IMR-90 (cell line): ENCODE measurements at regions not wholly inside any gene's neighbourhood (a gene's known extent, or its start where the extent isn't known, plus 50 kb on each side); places are given as distances from the start of the nearest gene placed in this dataset.

Experiments used
- ATAC-seq: fragments of 200-7000 bp; cut with Tn5 transposase; 2 replicates; pipeline ENCODE4 v1.9.1; 2020; ENCODE audit warnings: low read depth, mild to moderate bottlenecking, moderate library complexity
- BruUV-seq: library from RNA; stranded (reverse); fragments of 400-500 nt; replicated peaks from 2 replicates; lab custom pipeline; 2021; lab: Mats Ljungman, UMichigan
- CTCF ChIA-PET: fragments of 300-600 bp; formaldehyde crosslinking; extraction: SDS; loops from one replicate; lab custom pipeline; 2021; ENCODE audit warnings: antibody characterized with exemption; lab: Yijun Ruan, JAX
- POLR2A ChIA-PET: fragments of 300-600 bp; sonication (Branson Sonifier 250); formaldehyde crosslinking; loops from one replicate; lab custom pipeline; 2022; ENCODE audit warnings: antibody characterized with exemption; ENCODE audit not compliant: unreplicated experiment; lab: Charles Lee
- DNase-seq: peaks from one replicate; pipeline ENCODE4 v3.0.0; 2013
- H2AFZ ChIP-seq: replicated peaks from 2 replicates; pipeline ENCODE3; 2013; ENCODE audit warnings: low read length, mild to moderate bottlenecking; ENCODE audit not compliant: poor library complexity
- H2AK5ac ChIP-seq: 2 replicates; pipeline ENCODE4 v1.6.1; 2013; ENCODE audit warnings: low read depth, low read length, inconsistent platforms
- H2AK9ac ChIP-seq: replicated peaks from 2 replicates; pipeline ENCODE3; 2013; ENCODE audit warnings: mild to moderate bottlenecking, low read depth, low read length, moderate library complexity; ENCODE audit not compliant: poor library complexity
- H2BK120ac ChIP-seq: 2 replicates; pipeline ENCODE4 v1.6.1; 2013; ENCODE audit warnings: low read depth, low read length, inconsistent platforms
- H2BK15ac ChIP-seq: 3 replicates; pipeline ENCODE4 v1.6.1; 2013; ENCODE audit warnings: low read depth, low read length, inconsistent platforms
- H2BK20ac ChIP-seq: 2 replicates; pipeline ENCODE4 v1.6.1; 2013; ENCODE audit warnings: low read depth, mild to moderate bottlenecking, inconsistent platforms, low read length, moderate library complexity
- H2BK5ac ChIP-seq: 2 replicates; pipeline ENCODE4 v1.6.1; 2013; ENCODE audit warnings: mild to moderate bottlenecking, low read depth, low read length, inconsistent platforms; ENCODE audit not compliant: poor library complexity, severe bottlenecking
- H3K14ac ChIP-seq: replicated peaks from 2 replicates; pipeline ENCODE4 v1.6.1; 2013; ENCODE audit warnings: low read depth, low read length, inconsistent platforms
- H3K18ac ChIP-seq: 2 replicates; pipeline ENCODE4 v1.6.1; 2013; ENCODE audit warnings: low read depth, low read length, control low read depth
- H3K23ac ChIP-seq: 2 replicates; pipeline ENCODE4 v1.6.1; 2013; ENCODE audit warnings: low read depth, low read length, inconsistent platforms
- H3K27ac ChIP-seq: 2 replicates; pipeline ENCODE4 v1.5.1; 2013; ENCODE audit warnings: mild to moderate bottlenecking, control low read depth, low read length; ENCODE audit not compliant: insufficient read depth
- H3K27me3 ChIP-seq: 2 replicates; pipeline ENCODE4 v1.6.1; 2013; ENCODE audit warnings: low read length; ENCODE audit not compliant: control insufficient read depth, insufficient read depth
- H3K36me3 ChIP-seq: 2 replicates; pipeline ENCODE4 v1.6.1; 2013; ENCODE audit warnings: low read length, mixed read lengths; ENCODE audit not compliant: control insufficient read depth, insufficient read depth
- H3K4ac ChIP-seq: 2 replicates; pipeline ENCODE4 v1.6.1; 2013; ENCODE audit warnings: low read depth, low read length, inconsistent platforms
- H3K4me1 ChIP-seq: 2 replicates; pipeline ENCODE4 v1.6.1; 2013; ENCODE audit warnings: low read length, mixed read lengths; ENCODE audit not compliant: control insufficient read depth, insufficient read depth
- H3K4me2 ChIP-seq: 2 replicates; pipeline ENCODE4 v1.6.1; 2013; ENCODE audit warnings: low read depth, mild to moderate bottlenecking, control low read depth, low read length, moderate library complexity
- H3K4me3 ChIP-seq: 2 replicates; pipeline ENCODE4 v1.5.1; 2013; ENCODE audit warnings: low read depth, mild to moderate bottlenecking, control low read depth, low read length, moderate library complexity; ENCODE audit not compliant: insufficient read depth
- H3K56ac ChIP-seq: 2 replicates; pipeline ENCODE4 v1.6.1; 2013; ENCODE audit warnings: low read length, inconsistent platforms; ENCODE audit not compliant: insufficient read depth; ENCODE audit errors: extremely low read depth
- H3K79me1 ChIP-seq, 2 experiments: 2 replicates each; pipeline ENCODE4 v1.6.1; 2013; ENCODE audit warnings: low read length in 2 of 2, inconsistent platforms in 1 of 2, low read depth in 1 of 2
- H3K9ac ChIP-seq: 2 replicates; pipeline ENCODE4 v1.6.1; 2013; ENCODE audit warnings: low read depth, low read length, control low read depth
- H3K9me1 ChIP-seq: 2 replicates; pipeline ENCODE4 v1.6.1; 2013; ENCODE audit warnings: low read length, inconsistent platforms; ENCODE audit not compliant: insufficient read depth
- H3K9me3 ChIP-seq: 2 replicates; pipeline ENCODE4 v1.6.1; 2013; ENCODE audit warnings: low read length; ENCODE audit not compliant: control insufficient read depth, insufficient read depth
- H4K20me1 ChIP-seq: 2 replicates; pipeline ENCODE4 v1.6.1; 2013; ENCODE audit warnings: low read length, inconsistent platforms; ENCODE audit not compliant: insufficient read depth
- H4K5ac ChIP-seq: 2 replicates; pipeline ENCODE4 v1.6.1; 2013; ENCODE audit warnings: mild to moderate bottlenecking, low read depth, low read length, control low read depth
- H4K8ac ChIP-seq, 2 experiments: 2 replicates each; pipeline ENCODE4 v1.6.1; 2013; ENCODE audit warnings: low read depth in 2 of 2, low read length in 2 of 2, control low read depth in 1 of 2, inconsistent platforms in 1 of 2
- H4K91ac ChIP-seq: 2 replicates; pipeline ENCODE4 v1.6.1; 2013; ENCODE audit warnings: low read depth, low read length, inconsistent platforms; ENCODE audit not compliant: insufficient read depth
- BHLHE40 ChIP-seq: fragments of 150-350 bp; IDR thresholded peaks from 2 replicates; pipeline ENCODE4 v1.6.1; 2016; ENCODE audit warnings: mild to moderate bottlenecking, low read depth, low read length
- CEBPB ChIP-seq: IDR thresholded peaks from 2 replicates; pipeline ENCODE4 v1.6.1; 2012; ENCODE audit warnings: low read depth, low read length, improper control_type of control experiment
- CHD1 ChIP-seq: IDR thresholded peaks from 2 replicates; pipeline ENCODE4 v1.6.1; 2012; ENCODE audit warnings: low read depth, low read length, improper control_type of control experiment
- FOS ChIP-seq: fragments of 150-350 bp; IDR thresholded peaks from 2 replicates; pipeline ENCODE4 v1.6.1; 2016; ENCODE audit warnings: low read depth, low read length
- MAFK ChIP-seq: IDR thresholded peaks from 2 replicates; pipeline ENCODE4 v1.6.1; 2012; ENCODE audit warnings: low read depth, low read length, improper control_type of control experiment
- MAZ ChIP-seq: IDR thresholded peaks from 2 replicates; pipeline ENCODE4 v1.6.1; 2012; ENCODE audit warnings: low read depth, mild to moderate bottlenecking, low read length, improper control_type of control experiment, moderate library complexity, borderline replicate concordance
- MXI1 ChIP-seq: IDR thresholded peaks from 2 replicates; pipeline ENCODE4 v1.6.1; 2012; ENCODE audit warnings: low read depth, mild to moderate bottlenecking, low read length, moderate library complexity, borderline replicate concordance
- NFE2L2 ChIP-seq: fragments of 150-350 bp; IDR thresholded peaks from 2 replicates; pipeline ENCODE4 v1.6.1; 2016; ENCODE audit warnings: low read depth, mild to moderate bottlenecking, low read length
- POLR2A ChIP-seq: IDR thresholded peaks from 2 replicates; pipeline ENCODE4 v1.6.1; 2012; ENCODE audit warnings: mild to moderate bottlenecking, low read depth, low read length
- RAD21 ChIP-seq: IDR thresholded peaks from 2 replicates; pipeline ENCODE4 v1.6.1; 2012; ENCODE audit warnings: low read length, improper control_type of control experiment
- RCOR1 ChIP-seq: IDR thresholded peaks from 2 replicates; pipeline ENCODE4 v1.6.1; 2012; ENCODE audit warnings: mild to moderate bottlenecking, low read length, improper control_type of control experiment; ENCODE audit not compliant: insufficient replicate concordance
- RFX5 ChIP-seq: IDR thresholded peaks from 2 replicates; pipeline ENCODE4 v1.8.0; 2012; ENCODE audit warnings: low read depth, mild to moderate bottlenecking, low read length, moderate library complexity
- SMC3 ChIP-seq: fragments of 150-350 bp; IDR thresholded peaks from 2 replicates; pipeline ENCODE4 v1.6.1; 2016; ENCODE audit warnings: low read depth, mild to moderate bottlenecking, antibody characterized with exemption, low read length, moderate library complexity
- WGBS, 2 experiments: methylation state at CpG; one replicate each; pipeline versions ENCODE4 v1.1.5 to v1.1.7; 2013; ENCODE audit warnings: missing lambda C conversion rate in 2 of 2; ENCODE audit not compliant: insufficient read length in 1 of 2; ENCODE audit errors: extremely low coverage in 2 of 2; 5-methylcytosine and 5-hydroxymethylcytosine counted together
- dilution Hi-C: fragments of 300-500 bp; cut with HindIII; formaldehyde crosslinking; loops from one replicate; pipeline ENCODE4 v1.14.3; 2018; ENCODE audit warnings: low sequenced_read_pairs; ENCODE audit not compliant: unreplicated experiment
- in situ Hi-C: fragments of 300-500 bp; cut with MboI; formaldehyde crosslinking; loops from 3 replicates; pipeline ENCODE4 v1.14.3; 2019; ENCODE audit warnings: low sequenced_read_pairs, inconsistent platforms, mixed read lengths
- intact Hi-C: fragments of 100-400 bp; cut with micrococcal nuclease; formaldehyde crosslinking; loops from 2 replicates; pipeline ENCODE4 v1.10.0; 2022
- TF ChIP-seq, protein P1 (sequence below): fragments of 150-350 bp; IDR thresholded peaks from 2 replicates; pipeline ENCODE4 v1.6.1; 2016; ENCODE audit warnings: low read depth, mild to moderate bottlenecking, low read length, moderate library complexity, borderline replicate concordance
- TF ChIP-seq, protein P2 (sequence below): conservative IDR thresholded peaks from 2 replicates; pipeline ENCODE4 v1.5.1; 2012; ENCODE audit warnings: mild to moderate bottlenecking, low read depth, low read length, improper control_type of control experiment
- TF ChIP-seq, protein P3 (sequence below): fragments of 150-350 bp; IDR thresholded peaks from 2 replicates; pipeline ENCODE4 v1.6.1; 2017; ENCODE audit warnings: mild to moderate bottlenecking, antibody characterized with exemption, low read length, low read depth

DNA sequence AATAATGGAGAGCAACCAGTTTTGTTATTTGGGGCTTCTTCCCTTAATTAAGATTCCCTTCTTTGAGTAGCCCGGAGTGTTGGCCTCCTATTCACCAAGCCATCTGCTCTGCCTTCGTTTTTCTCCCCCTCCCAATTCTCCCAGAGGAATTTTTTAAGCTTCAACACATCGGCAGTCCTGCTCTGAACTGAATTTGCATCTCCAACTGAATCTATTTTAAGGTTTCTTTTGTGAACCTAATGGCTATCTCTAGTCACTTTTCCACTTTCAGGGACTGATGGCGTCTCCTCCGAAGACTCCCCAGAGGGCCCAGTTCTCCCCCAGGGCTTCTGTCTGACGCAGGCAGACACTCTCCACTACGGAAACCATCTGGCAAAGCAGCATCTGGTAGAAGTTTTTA is 280.2 kb downstream of the ADGRA3 start:
- intact Hi-C loops, result loop anchor here (5.0 to 10.0 kb wide), 2 partner anchors 152 to 451 kb away; no protein-coding TSS in a partner anchor
- ChIA-PET CTCF (no interaction called here), POLR2A (no interaction called here)
- Histone ChIP-seq H4K5ac (no peak overlapping the region), H2AFZ (no peak overlapping the region), H3K14ac (no peak overlapping the region), H2BK15ac (no peak overlapping the region), H2BK120ac (no peak overlapping the region), H3K36me3 (no peaks in the 10 kb centered on the region), H2AK9ac (no peak overlapping the region), H3K79me1 (no peaks in the 10 kb centered on the region), H3K4me3 (no peak overlapping the region), H3K23ac (no peak overlapping the region), H2AK5ac (no peak overlapping the region), H3K4me1 (no peaks in the 10 kb centered on the region), H3K56ac (no peak overlapping the region), H2BK5ac (no peak overlapping the region), H3K4ac (no peak overlapping the region), H3K18ac (no peak overlapping the region), H4K8ac (no peak overlapping the region), H3K9me3 (0 out of 2 replicates have a peak, but pooled peaks cover 2% of the 10 kb centered on the region), H4K20me1 (no peaks in the 10 kb centered on the region), H2BK20ac (no peak overlapping the region), H3K27ac (no peak overlapping the region), H3K4me2 (no peak overlapping the region), H3K27me3 (no peaks in the 10 kb centered on the region; the same call in 1 of the 2 replicates), H3K9ac (no peak overlapping the region), H4K91ac (no peak overlapping the region), H3K9me1 (no peaks in the 10 kb centered on the region)
- BruUV-seq, result no TSS peak
- no peak for ATAC-seq
- in situ Hi-C loops, result no loop called here
- no peak for DNase-seq
- TF ChIP-seq CHD1 (no peak), BHLHE40 (no peak), NFE2L2 (no peak), RFX5 (no peak), MAZ (no peak), SMC3 (no peak), MAFK (no peak), FOS (no peak), RAD21 (no peak), RCOR1 (no peak), POLR2A (no peak), CEBPB (no peak), MXI1 (no peak)
- TF ChIP-seq, protein P1, sequence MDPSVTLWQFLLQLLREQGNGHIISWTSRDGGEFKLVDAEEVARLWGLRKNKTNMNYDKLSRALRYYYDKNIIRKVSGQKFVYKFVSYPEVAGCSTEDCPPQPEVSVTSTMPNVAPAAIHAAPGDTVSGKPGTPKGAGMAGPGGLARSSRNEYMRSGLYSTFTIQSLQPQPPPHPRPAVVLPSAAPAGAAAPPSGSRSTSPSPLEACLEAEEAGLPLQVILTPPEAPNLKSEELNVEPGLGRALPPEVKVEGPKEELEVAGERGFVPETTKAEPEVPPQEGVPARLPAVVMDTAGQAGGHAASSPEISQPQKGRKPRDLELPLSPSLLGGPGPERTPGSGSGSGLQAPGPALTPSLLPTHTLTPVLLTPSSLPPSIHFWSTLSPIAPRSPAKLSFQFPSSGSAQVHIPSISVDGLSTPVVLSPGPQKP, result no peak
- TF ChIP-seq, protein P2, sequence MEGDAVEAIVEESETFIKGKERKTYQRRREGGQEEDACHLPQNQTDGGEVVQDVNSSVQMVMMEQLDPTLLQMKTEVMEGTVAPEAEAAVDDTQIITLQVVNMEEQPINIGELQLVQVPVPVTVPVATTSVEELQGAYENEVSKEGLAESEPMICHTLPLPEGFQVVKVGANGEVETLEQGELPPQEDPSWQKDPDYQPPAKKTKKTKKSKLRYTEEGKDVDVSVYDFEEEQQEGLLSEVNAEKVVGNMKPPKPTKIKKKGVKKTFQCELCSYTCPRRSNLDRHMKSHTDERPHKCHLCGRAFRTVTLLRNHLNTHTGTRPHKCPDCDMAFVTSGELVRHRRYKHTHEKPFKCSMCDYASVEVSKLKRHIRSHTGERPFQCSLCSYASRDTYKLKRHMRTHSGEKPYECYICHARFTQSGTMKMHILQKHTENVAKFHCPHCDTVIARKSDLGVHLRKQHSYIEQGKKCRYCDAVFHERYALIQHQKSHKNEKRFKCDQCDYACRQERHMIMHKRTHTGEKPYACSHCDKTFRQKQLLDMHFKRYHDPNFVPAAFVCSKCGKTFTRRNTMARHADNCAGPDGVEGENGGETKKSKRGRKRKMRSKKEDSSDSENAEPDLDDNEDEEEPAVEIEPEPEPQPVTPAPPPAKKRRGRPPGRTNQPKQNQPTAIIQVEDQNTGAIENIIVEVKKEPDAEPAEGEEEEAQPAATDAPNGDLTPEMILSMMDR, result no peak
- TF ChIP-seq, protein P3, sequence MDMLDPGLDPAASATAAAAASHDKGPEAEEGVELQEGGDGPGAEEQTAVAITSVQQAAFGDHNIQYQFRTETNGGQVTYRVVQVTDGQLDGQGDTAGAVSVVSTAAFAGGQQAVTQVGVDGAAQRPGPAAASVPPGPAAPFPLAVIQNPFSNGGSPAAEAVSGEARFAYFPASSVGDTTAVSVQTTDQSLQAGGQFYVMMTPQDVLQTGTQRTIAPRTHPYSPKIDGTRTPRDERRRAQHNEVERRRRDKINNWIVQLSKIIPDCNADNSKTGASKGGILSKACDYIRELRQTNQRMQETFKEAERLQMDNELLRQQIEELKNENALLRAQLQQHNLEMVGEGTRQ, result no peak
- dilution Hi-C loops, result no loop called here
- WGBS, 2 experiments, result no CpG with 5 or more reads among the region's 7 CpGs
